ENCODE measurements at regions not wholly inside any gene's neighbourhood (a gene's known extent, or its start where the extent isn't known, plus 50 kb on each side); places are given as distances from the start of the nearest gene placed in this dataset.
A peak's percentile ranks its signal among the peaks of the same experiment; 100 is the strongest.

DNA sequence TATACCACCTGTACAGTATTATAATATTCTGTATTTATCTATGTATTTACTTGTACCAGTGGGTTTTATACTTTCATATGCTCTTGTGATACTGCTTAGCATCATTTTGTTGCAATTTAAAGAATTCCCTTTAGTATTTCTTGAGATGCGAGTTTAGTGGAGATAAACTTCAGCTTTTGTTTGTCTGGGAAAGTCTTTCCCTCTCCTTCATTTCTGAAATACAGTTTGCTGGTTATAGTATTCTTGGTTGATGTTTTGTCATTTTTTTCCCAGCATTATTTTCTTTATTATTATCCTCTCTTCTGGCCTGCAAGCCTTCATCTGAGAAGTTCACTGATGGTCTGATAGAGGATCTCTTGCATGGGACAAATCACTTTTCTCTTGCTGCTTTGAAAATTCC lies 136.6 kb upstream of the MCHR2 start:
- DNase-seq, result no peak

DNA sequence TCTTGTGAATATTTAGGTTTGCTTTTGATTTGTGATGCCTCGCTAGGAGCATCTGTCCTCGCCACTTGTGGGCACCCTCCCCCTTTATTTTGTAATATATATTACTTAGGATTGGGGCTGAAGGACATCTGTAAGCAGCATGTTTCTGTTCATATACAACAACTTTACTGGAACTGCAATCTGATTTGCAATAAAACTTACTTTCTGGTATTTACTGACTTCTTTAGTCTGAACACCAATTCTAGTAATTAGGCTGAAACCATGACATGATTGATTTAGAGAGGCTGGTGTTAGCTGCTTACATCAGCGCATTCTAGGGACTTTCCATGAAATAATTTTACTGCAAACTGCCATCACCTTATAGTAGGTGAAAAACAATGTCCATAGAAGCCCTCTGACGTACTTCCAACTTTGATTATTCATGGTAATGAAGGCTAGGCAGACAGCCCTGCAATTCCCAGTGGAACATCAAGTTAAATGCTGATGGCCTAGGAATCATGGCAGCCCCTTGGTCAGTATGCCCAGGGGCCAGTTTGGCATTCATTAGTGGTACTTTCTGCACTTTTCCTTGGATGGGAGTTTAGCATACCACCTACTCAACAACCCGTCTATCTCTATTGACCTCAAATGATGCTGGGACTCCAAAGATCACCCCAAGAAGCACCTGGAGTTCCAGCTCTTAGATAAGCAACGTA lies 132.9 kb upstream of the MCHR2 start:
- DNase-seq, result no peak

DNA sequence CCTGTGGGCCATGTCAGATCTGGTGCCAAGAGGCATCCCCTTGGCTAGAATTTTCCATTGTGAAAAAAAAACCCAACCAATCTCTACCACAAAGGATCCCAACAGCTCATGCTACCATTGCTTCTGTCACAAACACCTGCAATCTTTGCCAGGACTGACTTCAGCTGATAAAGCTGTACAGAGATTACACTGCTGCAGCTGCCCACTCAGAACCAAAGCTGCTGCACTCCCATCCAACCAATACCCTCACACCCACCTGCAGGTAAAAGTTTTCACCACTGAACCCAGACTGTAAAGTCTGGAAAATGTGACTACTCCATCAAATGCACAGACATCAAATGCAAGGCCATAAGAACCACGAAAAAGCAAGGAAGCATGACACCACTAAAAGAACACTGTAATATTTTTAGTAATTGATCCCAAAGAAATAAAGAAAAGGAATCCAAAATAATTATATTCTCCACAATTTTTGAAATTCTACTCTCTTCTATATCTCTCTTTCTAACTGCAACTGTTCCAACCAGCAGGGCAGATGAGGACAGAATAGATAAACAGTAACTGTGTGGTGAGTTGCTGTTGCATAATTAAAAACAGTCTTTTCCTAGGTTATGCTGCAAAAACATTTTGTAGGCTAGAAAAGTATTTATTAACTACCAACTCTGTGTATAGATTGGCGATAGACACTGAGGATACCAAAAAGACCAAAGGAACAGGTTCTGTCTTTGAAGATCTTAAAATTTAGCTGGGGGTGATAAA lies 128.0 kb upstream of the MCHR2 start:
- no peak for DNase-seq

DNA sequence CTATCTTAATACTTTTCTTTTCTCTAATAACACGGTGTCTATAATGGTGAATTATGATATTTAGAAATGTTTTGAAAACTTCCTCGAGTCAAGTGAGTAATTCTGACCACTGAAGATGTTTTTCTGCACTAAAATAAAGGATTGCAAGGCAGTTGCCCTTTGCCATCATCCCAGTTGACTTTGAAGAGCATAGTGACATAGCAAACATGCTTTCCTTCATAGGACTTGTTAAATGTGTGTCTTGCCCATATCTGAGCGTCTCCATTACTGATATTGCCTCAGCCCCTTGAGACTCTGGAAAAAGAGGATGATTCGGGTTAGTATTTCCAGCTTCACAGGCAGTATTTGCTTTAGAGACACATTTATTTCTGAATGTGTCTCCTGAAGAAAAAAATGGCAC lies 125.2 kb upstream of the MCHR2 start:
- DNase-seq, result no peak

DNA sequence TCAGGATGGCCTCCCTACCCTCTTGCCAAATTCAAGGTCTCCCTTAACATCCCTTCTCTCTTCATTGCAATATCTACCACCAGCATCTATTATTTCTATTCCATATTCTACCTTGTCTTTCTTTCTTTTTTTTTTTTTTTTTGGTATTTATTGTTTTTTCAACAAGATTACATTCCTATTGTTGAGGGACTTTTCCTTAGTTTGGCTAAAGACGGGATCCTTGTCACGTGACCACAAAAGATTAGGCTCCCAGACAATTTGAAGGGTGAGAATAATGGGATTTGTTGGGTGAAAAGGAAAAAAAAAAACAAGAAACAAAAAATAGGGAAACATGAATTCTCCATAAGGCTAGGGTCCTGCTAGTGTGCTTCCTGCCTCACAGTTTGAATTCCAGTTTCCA lies 124.3 kb upstream of the MCHR2 start:
- no peak for DNase-seq

DNA sequence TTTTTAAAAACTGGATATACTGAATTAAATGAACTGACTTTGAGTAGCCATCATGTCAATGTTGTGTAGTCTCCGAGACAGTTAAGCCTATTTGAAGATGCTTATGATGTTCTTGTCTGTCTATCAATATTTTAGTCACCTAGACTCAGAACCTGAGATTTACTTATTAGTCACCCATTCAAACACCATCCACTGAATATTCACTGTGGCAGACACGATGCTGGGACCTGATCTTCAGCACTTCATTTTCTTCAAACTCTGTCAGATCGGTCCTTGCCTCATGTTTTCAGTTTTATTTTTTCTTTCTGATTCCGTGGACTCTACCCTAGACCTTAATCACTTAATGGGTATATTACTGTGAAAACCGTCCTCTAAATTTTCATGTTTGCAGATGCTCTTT lies 123.7 kb upstream of the MCHR2 start:
- no peak for DNase-seq

DNA sequence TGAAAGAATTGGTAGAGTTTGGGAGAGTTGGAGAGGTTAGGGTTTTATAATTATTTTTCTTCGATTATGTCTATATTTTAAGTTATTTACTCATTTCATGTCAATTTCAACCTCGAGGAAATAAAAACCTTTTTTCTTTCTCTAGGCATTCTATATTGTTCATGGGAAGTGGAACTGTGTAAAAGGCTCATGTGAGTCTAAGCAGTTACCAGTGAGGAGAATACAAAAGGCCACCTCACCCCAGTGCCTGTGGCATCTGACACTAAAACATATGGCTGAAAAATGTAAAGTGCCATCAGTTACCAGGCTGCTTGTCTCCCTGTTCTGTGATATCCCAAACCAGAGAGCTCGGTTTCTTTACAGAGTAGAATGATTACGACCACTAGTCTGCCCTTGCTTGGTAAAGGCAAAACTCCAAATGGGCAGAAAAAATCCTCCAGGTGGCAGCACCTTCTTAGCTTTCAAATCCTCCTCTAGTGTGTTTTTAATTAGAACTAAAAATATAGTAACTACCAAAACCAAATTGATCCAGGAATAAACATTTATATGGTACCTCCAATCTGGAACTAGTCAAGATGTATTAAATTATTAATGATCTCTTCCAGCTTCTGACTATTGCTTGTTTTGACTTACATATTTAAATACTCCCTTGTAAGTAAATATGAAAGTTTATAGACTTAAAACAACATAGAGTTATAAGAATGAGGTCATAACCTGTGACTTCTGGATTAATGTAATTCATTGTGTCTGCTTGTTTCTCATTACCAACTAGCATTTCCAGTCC lies 122.6 kb upstream of the MCHR2 start:
- peak; percentile 87 for DNase-seq

DNA sequence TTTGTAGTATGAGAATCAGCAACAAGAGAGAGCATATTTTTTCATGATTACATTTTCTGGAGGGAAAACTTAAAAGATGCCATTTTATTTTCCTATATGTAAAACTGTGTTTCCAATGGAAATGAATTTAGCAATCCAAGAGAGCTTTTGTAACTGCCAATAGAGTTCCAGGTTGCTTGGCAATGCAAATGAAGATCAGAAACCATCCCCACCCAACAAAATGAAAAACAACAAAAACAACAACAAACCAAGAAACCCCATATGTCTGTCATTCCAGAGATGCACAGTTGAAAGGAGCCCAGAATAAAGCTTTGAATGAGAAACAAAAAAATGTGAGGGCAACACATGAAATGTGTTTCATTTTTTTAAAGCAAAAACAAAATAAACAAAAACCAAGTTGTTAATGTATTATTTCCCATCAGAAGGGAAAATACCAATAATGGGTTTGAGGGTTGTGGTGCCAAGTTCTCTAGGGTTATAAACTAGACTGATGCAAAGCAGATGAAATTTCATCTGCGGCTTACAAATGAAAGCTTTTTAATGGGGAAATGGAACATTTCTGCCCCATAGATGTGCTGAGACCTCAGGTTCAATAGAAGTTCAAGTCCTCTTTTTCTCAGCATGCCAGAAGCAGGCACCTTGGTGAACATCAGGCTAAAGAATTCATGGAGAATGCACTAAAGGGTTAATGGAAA lies 121.5 kb upstream of the MCHR2 start:
- no peak for DNase-seq

DNA sequence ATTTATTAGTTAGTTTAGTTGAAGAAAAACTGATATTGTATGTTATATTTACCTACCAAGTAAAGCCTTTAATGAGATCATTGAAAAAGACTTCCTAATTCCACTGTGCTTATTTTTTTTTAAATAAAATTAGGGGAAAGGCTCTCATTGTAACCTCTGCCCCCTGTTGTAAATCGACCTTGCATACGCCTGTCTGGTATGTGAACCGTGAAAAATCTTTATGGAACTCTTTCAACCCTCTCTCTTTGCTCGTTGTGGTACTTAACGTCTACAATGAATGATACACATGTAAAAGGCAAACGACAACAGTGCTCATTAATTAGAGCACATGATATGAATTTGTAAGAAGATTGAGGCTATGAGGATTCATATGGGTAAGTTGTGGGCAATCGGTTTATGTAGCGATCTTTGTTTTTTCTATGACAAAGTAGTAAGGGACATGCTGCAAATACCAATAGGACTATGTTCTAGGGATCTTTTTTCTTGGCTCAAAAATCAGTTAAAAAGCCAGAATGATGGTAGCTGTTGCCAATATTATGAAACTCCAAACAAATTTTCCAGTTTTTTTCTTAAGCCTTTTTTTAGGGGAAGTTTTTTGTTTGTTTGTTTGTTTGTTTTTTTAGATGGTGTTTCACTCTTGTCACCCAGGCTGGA lies 119.0 kb upstream of the MCHR2 start:
- peak; percentile 43 for DNase-seq

DNA sequence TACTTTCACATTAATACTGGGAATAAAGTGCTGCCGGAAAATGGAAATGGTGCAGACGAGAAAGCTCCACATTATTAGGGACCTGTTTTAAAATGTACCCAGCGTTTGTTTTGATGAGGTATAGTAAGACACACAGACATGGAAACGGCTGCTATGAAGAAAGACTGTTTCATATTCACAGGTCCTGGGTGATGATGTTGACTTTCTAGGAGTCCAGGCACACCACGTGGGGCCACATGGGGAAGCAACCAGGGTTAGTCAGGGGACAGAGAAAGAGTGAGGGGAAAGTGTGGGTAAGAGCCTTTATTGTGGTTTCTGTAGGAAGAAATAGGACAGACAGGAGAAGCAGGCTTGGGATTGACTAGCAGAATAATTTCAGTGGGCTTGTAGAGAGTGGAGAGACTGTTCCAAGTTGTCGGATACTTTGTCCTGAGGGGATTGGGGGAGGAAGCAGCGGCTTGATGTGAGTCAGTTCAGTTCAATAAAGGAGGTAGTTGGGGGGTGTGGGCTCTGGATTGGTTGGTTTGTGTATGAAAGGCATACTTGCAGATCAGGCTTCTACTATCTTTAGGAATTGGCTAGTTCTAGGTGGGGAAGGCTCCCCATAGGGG lies 112.0 kb upstream of the MCHR2 start:
- DNase-seq, result no peak

DNA sequence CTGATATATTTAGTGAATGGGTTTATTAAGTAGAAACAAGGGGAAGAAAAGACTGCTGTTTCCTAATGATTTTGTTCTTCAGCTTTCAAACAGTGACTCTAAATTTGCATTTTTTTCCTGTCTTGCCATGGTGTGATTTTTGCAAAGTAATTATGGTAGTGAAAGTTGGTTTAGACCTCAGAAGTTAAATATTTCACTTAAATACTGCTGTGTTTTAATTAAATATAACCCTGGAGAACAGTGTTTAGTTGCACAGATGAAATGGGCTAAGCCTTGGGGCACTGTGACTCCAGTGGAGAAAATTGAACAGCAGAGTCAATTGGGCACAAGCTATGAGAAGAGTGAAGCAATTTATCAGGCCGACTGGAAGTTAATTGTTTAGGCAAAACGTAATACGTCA lies 111.1 kb upstream of the MCHR2 start:
- DNase-seq, result no peak

DNA sequence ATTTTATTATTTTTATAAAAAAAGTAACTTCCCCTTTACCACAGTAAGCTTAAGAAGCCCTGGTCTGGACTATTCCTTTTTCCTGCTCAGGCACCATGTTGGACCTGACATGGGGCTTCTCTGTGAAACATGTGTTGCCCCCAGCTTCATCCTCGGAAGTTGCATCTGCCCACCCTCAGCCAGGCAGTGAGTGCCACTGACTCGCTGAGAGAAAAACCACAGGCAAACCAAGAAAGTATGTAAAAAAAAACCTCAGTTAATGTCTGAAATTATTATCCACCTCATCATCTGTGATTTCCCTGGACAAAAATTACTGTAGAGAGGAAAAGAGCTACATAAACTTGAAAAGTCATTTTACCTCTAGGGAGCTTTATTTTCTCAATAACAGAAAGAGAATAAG lies 109.9 kb upstream of the MCHR2 start:
- DNase-seq, result no peak

DNA sequence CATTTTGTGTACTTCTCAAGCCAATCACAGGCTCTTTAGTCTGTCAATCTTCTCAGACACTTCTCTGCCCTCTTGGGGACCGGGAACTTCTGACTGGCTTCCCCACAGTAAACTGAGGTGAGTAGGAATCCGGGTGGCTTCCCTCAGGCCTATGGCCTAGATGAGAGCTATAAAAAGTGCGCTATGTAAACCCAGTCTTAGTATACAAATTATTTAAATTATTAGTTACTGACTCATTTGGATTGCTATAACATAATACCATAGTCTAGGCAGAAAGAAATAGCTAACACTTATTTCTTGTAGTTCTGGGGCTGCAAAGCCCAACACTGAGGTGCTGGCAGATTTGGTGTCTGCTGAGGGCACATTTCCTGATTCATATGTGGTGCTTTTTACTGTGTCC lies 109.2 kb upstream of the MCHR2 start:
- DNase-seq, result no peak

DNA sequence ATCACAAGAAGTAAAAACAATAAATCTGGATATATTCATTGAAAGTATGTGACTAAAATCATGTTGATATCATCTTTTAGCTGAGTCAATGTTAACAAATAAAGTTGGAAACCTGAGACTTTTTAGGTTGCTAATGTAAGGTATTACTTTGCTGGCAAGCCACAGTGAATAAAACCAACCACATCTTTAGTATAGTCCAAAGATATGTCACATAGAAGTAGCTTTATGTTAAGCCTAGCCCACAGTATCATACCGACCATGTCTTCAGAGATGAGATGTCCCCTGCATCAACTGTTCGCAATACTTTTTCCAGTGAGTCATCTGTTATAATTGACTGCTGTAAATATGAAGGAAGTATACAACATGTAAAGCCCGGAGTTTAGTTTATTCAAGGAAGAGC lies 107.6 kb upstream of the MCHR2 start:
- DNase-seq, result no peak

DNA sequence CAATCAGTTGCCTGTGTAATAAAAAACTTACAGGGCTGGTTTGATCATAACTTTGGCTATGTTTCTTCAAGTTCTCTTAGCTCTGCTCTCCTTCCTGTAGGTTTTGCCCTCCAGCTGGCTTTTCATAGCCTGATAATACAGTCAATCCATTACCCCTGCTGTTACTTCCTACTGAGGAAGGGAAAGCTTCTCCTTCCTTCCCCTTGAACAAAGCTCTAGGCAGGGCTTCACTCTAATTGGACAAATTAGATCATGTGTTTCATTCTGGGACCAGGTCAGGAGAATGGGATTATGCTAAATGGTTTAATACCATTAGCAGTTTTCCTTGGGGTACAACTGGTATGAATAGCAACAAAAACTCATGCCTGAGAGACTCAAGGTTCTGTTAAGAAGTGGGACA lies 106.8 kb upstream of the MCHR2 start:
- no peak for DNase-seq

DNA sequence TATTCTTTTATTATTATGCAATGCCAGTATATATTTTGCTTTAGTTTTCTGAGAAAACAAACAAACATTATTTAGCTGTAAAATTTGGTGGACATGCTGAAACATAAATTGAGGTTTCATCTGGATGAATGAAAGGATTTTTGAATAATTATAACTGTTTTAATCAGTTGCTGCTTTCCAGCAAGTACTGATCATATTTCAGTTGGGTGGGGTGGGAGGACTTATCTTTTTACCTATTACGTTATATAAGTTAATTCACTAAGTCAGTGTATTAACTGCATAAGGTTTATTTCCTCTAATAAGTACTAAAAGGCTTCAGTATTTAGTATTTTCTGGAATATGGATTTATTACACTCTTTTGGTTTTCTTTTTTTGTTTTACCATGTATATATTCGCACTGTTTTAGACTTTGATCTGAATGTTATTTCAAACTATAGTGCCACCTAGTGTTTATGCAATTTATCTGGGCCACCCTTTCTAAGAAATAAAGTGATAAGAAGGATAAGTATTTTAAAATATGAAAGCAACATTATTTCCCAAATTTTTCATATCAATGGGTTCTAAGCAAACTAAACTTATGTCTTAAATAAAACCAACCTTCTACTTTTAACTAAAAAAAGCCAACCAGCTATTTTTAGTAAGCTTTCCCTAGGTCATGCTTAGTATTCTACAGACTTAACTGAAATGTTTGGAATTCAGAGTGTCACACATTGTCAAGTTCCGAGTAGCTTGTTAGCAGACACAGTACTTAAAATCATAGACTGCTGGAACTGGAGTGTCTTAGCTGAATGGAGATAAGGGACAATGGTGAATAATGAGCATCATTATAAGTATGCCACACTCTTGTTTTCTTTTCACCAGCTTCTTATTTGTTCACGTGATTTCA lies 105.4 kb upstream of the MCHR2 start:
- peak; percentile 61 for DNase-seq

DNA sequence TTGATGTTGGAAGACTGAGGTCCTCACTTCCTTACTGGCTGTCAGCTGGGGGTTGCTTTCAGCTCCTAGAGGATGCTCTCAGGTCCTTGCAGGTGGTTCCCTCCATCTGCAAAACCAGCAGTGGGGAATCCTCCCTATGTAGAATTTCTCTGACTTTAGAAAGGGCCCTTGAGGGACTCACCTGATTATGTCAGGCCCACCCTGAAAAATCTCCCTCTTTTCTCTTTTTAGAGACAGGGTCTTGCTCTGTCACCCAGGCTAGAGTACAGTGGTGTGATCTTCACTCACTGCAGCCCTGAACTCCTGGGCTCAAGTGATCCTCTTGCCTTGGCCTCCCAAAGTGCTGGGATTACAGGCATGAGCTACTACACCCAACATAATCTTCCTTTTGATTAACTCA lies 102.9 kb upstream of the MCHR2 start:
- no peak for DNase-seq

DNA sequence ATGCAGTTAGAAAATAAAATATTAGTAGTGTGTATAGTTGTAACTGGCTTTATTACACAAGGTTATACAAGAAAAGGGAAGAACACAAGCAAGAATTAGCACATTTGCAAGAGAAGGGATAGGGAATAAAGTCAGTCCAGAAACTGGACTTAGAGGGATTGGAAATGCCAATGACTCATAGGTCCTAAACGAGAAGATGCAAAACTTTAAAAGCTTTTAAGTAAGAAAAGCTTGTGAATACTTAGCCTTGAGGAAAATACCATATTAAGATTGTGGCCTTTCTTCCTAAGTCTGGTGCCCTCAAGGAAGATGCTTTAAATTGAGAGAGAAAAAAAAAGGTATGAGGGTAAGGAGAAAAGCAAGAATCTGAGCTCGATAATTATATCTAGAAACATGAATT lies 102.3 kb upstream of the MCHR2 start:
- DNase-seq, result no peak

DNA sequence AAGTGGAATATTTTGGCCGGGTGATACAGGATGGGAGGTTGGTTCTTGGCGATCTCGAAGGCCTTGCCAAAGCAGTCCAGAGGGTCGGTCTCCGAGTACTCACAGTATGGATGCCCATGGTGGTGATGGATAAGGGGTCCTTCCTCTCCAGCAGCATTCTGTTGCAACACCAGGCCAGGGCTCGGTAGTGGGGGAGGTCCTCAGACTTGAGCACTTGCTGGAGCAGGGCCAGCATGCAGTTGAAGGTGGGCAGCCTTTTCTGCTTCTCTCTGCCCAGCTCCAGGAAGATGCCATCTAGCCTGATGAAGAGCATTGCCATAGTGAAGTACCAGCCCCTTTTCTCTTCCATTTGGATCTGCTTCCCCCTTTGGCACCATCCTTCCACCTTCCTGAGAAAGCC lies 99.4 kb upstream of the MCHR2 start:
- no peak for DNase-seq

DNA sequence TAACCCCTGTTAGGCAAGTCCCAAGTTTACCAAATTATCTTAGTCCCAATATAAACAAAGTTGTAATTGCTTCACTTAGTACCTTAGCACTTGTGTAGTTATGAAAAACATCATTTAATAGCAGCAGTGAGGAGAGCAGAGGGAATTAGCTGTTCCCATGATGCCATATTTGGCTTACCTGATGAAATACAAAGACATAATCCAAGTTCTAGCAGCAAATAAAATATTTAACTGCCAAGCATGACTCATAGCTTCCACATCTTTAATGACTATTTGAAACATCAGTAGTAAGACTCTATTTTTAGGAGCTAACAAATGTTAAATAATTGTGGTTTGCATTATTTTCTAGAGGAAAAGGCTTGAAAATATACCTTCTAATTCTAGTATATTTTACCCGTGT lies 94.0 kb upstream of the MCHR2 start:
- no peak for DNase-seq

DNA sequence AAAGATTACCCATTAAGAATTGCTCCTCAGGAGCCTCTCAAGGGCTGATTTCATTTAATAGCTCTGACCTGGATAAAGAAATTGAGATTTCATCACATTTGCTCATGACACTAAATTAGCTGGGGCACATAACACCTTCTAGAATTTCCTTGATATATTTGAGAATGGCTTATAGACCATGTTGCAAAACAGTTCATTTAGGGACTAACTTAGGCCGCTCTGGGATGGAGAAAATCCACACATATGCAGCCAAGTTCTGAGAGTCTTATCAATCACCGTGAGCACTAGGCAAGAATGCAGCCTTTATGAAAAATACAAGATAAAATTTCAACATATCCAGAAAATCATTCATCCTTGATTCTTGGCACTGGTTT lies 91.0 kb upstream of the MCHR2 start:
- no peak for DNase-seq

Measured in eye (tissue), 1 donor.